ENCODE measurements at regions not wholly inside any gene's neighbourhood (a gene's known extent, or its start where the extent isn't known, plus 50 kb on each side); places are given as distances from the start of the nearest gene placed in this dataset.
"Not testable (repeated sequence)": the region's sequence is repeated elsewhere in the genome, so short reads cannot be mapped to it uniquely, and the experiment has no call there.

- no peak for DNase-seq (ENCODE audit: low read depth in 2 of 2)
These were observed 132.9 kb upstream of the GRB10 start for GRCh38 chr7:50915621-50916020.

GRCh38 chr7:50914460-50914859 is 131.8 kb upstream of the GRB10 start:
- no peak for DNase-seq (ENCODE audit: low read depth in 2 of 2)

DNA sequence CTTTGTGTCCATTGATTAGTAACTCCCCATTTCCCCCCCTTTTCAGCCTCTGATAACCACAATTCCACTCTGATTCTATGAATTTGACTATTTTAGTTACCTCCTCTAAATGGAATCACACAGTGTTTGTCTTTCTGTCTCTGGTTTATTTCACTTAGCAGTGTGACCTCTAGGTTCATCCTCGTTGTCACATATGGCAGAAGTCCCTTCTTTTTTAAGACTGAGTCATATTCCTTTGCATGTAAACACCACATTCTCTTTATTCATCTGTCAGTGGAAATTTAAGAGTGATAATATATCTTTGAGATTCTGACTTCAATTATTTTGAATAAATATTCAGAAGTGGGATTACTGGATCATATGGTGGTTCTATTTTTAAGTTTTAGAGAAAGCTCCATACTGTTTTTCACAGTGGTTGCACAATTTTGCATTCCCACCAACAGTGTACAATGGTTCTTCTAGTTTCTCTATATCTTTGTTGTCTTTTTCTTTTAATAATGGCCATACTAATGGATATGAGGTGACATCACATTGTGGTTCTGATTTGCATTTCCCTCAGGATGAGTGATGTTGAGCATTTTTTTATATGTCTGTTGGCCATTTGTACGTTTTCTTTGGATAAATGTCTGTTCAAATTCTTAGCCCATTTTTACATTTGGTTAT is 126.1 kb upstream of the GRB10 start:
- no peak for DNase-seq (ENCODE audit: low read depth in 2 of 2)

GRCh38 chr7:50898604-50899477 is 116.1 kb upstream of the GRB10 start:
- not testable (repeated sequence) for DNase-seq (ENCODE audit: low read depth in 2 of 2)

- not testable (repeated sequence) for DNase-seq (ENCODE audit: low read depth in 2 of 2)
These were observed 104.4 kb upstream of the GRB10 start for GRCh38 chr7:50887061-50887460.

- no peak for DNase-seq (ENCODE audit: low read depth in 2 of 2)
These were observed 89.7 kb upstream of the GRB10 start for GRCh38 chr7:50872437-50872836.

GRCh38 chr7:50869108-50869725 is 86.5 kb upstream of the GRB10 start:
- DNase-seq (ENCODE audit: low read depth in 2 of 2), result no peak

GRCh38 chr7:50868426-50869100 is 85.9 kb upstream of the GRB10 start:
- DNase-seq (ENCODE audit: low read depth in 2 of 2), result no peak

- DNase-seq (ENCODE audit: low read depth in 2 of 2), result no peak
These were observed 84.3 kb upstream of the GRB10 start for GRCh38 chr7:50867034-50867356.

GRCh38 chr7:50866343-50867033 is 83.8 kb upstream of the GRB10 start:
- no peak for DNase-seq (ENCODE audit: low read depth in 2 of 2)

- DNase-seq (ENCODE audit: low read depth in 2 of 2), result no peak
These were observed 82.8 kb upstream of the GRB10 start for GRCh38 chr7:50865450-50865849.

GRCh38 chr7:50864694-50865093 is 82.0 kb upstream of the GRB10 start:
- no peak for DNase-seq (ENCODE audit: low read depth in 2 of 2)

- no peak for DNase-seq (ENCODE audit: low read depth in 2 of 2)
These were observed 80.4 kb upstream of the GRB10 start for GRCh38 chr7:50863053-50863452.

DNA sequence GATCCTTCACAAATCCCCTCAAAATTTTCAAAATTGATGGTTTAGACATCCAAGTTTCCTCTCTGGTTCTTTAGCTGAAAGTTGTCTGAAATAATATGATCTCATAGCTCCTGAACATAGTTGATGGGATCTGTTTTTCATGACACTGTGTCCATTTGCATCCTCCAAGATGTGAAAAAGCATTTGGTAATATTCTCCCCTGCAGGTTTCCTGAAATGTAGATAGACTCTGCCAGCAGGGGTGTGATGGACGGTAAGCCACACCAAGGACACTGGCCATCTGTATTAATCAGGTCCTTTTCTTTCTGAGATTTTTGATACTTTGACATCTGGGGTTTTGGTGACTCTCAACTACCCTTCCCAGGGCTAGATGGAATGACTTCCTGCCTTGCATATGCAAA is 79.6 kb upstream of the GRB10 start:
- DNase-seq (ENCODE audit: low read depth in 2 of 2), result no peak

DNA sequence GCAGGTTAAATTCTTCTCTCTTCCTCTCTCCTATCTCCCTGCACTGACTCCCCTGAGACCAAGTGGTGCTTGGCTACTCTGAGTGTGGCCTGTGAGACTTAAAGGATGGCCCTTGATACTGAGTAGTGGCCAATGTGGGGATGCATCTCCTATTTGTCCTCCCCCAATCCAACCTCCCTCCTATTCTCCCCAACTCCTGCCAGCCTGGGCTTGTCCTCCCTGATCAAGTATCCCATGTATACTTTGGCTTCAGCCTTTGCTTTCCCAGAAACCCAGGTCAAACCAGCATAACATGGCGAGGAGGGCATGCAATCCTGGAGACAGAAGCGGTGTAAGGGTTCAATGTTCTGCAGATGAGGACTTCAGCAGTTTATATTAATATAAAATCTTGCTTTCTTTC is 77.9 kb upstream of the GRB10 start:
- DNase-seq (ENCODE audit: low read depth in 2 of 2), result no peak

DNA sequence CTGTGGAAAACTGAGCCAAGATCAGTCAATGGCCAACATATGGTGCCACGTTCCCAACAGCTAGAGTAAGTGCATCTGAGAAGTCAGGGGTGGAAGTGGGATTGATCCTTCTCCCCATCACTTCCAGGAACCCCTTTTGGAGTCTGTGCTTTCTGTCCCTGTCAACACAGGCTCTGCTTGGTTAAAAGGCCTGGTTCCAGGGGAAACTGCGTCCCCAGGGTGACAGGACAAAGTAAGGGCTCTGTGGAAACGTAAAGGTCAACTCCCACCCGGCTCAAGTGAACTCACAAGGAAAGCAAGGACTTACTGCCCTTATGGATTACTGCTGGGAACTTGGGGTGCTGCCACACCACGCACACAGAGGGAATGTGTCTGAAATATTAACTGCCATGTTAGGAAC is 77.5 kb upstream of the GRB10 start:
- no peak for DNase-seq (ENCODE audit: low read depth in 2 of 2)

GRCh38 chr7:50858528-50859245 is 76.0 kb upstream of the GRB10 start:
- DNase-seq (ENCODE audit: low read depth in 2 of 2), result no peak

DNA sequence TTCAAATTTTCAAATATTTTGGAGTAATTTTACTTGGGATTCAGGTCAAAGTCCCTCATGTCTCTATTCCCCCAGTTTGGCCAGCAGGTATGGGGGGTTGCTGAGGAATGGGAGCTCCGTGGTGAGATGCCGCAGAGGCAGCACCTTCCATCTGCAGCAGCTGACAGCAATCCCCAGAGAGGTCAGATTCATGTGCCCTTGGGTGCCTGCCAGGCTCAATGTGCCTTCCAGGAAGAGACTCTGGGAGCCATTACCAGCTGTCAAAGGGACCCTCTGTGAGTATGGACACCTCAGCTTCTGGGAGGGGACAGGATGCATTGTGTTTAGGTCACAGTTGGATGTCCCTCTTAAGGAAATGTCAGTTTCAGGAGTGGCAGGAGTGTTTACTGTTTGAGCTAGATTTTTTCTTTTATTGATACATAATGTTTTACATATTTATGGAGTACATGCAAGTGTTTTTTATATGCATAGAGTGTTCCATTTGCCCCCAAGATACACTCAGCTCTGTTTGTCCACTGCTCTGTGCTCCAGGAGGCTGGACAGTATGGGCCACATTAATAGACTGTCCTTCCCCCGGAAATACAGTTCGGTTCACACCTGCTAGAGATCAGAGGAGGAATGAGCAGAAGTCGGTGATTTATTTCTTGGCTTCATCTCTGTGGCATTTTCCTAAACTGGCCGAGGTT is 75.3 kb upstream of the GRB10 start:
- no peak for DNase-seq (ENCODE audit: low read depth in 2 of 2)

DNA sequence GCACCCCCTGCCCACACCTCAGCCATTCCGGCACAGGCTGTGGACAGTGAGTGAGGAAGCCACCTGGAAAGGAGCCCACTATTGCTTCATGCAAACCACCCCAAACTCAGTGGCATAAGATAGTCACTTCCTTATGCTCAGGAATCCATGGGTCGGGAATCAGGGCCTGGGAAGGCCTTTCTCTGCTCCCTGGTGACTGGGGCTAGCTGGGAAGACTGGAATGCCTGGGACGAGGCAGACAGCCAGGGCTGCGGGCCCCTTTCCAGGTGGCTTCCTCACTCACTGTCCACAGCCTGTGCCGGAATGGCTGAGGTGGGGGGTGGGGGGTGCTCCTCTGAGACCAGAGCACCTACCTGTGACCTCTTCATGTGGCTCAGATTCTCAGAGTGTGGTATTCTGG is 74.1 kb upstream of the GRB10 start:
- no peak for DNase-seq (ENCODE audit: low read depth in 2 of 2)

DNA sequence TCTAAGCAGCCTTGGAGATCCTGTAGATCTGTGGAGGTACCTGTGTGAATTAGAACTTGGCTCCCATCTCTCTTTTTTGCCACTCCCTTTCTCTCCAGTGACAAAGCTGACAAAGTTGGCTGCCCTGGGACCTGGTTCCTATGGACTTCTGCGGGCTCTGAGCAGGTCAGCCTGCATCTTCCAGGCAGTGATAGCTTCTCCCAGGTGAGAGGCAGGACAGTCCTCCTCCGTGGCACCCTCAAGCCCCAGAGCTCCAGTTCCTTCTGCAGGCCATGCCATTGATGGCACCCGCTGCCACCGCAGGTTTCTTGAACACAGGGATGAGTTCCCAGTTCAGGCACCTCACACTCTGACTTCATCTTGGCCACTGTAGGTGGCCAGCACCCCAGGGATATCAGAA is 73.5 kb upstream of the GRB10 start:
- no peak for DNase-seq (ENCODE audit: low read depth in 2 of 2)

DNA sequence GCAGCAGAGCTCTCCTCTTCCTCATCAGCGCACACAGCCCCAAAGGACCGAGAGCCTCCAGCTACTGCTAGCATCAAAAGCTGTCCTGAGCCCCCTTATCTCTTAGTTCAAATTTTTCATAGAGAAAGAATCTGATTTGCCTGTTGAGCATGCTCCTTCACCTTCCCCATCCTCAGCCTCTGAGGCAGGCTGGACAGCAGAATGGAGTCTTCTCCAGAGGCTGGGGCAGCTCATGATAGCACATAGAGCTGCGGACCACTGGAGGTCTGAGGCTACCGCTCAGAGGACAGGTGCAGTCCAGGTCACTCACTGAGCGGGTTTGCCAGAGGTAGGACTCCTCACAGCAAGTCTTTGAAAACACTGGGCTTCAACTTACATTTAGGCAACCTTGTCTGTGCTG is 72.8 kb upstream of the GRB10 start:
- DNase-seq (ENCODE audit: low read depth in 2 of 2), result no peak

Data from stimulated activated CD8-positive, alpha-beta memory T cell treated with anti-CD3 and anti-CD28 coated beads, Interleukin-7, amount 100 ng/mL, for 4 hours (primary cell).